ENCODE measurements at regions not wholly inside any gene's neighbourhood (a gene's known extent, or its start where the extent isn't known, plus 50 kb on each side); places are given as distances from the start of the nearest gene placed in this dataset.

DNA sequence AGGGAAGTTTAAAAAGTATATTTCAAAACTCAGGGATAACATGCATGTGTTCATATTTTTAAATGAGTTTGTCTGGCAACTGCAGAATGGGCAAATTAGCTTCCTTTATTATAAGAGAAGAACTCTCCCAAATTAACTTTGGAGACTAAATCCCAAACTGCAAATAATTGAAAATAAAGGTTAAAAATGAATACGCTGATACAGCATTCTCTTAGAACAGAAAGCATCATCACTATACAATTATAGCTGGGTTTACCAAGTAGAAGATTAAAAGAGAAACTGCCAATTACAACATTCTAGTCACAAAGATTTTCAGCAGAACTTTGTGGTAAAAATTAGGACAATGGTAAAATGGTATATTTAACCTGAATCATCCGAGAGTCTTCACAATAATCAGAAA lies 73.3 kb downstream of the OLFM4 start:
- TF ChIP-seq, protein P1, sequence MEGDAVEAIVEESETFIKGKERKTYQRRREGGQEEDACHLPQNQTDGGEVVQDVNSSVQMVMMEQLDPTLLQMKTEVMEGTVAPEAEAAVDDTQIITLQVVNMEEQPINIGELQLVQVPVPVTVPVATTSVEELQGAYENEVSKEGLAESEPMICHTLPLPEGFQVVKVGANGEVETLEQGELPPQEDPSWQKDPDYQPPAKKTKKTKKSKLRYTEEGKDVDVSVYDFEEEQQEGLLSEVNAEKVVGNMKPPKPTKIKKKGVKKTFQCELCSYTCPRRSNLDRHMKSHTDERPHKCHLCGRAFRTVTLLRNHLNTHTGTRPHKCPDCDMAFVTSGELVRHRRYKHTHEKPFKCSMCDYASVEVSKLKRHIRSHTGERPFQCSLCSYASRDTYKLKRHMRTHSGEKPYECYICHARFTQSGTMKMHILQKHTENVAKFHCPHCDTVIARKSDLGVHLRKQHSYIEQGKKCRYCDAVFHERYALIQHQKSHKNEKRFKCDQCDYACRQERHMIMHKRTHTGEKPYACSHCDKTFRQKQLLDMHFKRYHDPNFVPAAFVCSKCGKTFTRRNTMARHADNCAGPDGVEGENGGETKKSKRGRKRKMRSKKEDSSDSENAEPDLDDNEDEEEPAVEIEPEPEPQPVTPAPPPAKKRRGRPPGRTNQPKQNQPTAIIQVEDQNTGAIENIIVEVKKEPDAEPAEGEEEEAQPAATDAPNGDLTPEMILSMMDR (IDR thresholded peaks at IDR 0.05) = no peak
- H3K27me3 ChIP-seq (ENCODE audit: control insufficient read depth, insufficient read depth, low read length) = no peaks in the 10 kb centered on the region
- no peak overlapping the region for H3K9ac ChIP-seq
- no peaks in the 10 kb centered on the region for H3K9me3 ChIP-seq (ENCODE audit: control insufficient read depth, low read length)
- H3K4me1 ChIP-seq = no peaks in the 10 kb centered on the region
- no peak overlapping the region for H2AFZ ChIP-seq
- H3K27ac ChIP-seq = no peak overlapping the region
- no peak overlapping the region for H3K4me3 ChIP-seq (ENCODE audit: low read depth, low read length)
- H3K36me3 ChIP-seq (ENCODE audit: control insufficient read depth, insufficient read depth, low read length) = no peaks in the 10 kb centered on the region
- H3K4me2 ChIP-seq (ENCODE audit: low read length) = no peak overlapping the region
- H3K79me2 ChIP-seq = no peaks in the 10 kb centered on the region

DNA sequence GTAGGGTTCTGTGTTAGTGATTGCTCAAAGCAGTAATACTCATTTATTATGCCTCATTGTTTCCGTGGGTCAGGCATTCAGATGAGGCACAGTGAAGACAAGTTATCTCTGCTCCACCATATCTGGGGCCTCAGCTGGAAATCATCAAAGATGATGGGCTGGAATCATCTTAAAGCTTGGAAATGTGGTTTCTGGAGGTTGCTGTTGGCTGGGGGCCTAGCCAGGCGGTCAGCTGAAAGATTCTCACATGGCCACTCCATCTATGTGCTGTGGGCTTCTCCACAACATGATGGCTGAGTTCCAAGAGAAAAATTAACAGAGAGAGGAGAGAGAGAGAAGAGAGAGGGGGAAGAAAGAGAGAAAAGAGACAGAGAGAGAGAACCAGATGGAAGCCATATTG lies 75.5 kb downstream of the OLFM4 start:
- no peaks in the 10 kb centered on the region for H3K9me3 ChIP-seq (ENCODE audit: control insufficient read depth, low read length)
- H3K27me3 ChIP-seq (ENCODE audit: control insufficient read depth, insufficient read depth, low read length) = no peaks in the 10 kb centered on the region
- H3K4me3 ChIP-seq (ENCODE audit: low read depth, low read length) = no peak overlapping the region
- H3K4me2 ChIP-seq (ENCODE audit: low read length) = no peak overlapping the region
- no peak overlapping the region for H2AFZ ChIP-seq
- no peak overlapping the region for H3K27ac ChIP-seq
- H3K9ac ChIP-seq = no peak overlapping the region
- no peaks in the 10 kb centered on the region for H3K36me3 ChIP-seq (ENCODE audit: control insufficient read depth, insufficient read depth, low read length)
- no peaks in the 10 kb centered on the region for H3K79me2 ChIP-seq
- TF ChIP-seq, protein P1 (IDR thresholded peaks at IDR 0.05) = no peak
- H3K4me1 ChIP-seq = no peaks in the 10 kb centered on the region

DNA sequence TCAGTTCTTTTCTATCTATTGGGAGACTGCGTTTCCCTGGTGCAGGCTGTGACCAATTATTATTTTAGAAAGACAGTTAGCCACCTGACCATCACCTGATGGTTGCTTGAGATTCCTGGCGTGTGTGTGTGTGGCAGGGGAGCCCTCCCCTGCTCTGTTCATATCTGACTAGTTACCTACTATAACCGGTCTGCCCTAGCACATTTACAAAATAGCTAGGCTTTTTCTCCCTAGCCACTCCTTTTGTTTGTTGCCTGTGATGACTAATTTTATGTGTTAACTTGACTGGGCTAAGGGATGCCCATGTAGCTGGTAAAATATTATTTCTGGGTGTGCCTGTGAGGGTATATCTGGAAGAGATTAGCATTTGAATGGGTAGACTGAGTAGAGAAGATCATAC lies 76.9 kb downstream of the OLFM4 start:
- no peaks in the 10 kb centered on the region for H3K9me3 ChIP-seq (ENCODE audit: control insufficient read depth, low read length)
- no peak overlapping the region for H3K4me3 ChIP-seq (ENCODE audit: low read depth, low read length)
- H3K4me2 ChIP-seq (ENCODE audit: low read length) = no peak overlapping the region
- H3K27ac ChIP-seq = no peak overlapping the region
- H2AFZ ChIP-seq = no peak overlapping the region
- no peaks in the 10 kb centered on the region for H3K79me2 ChIP-seq
- TF ChIP-seq, protein P1 (IDR thresholded peaks at IDR 0.05) = no peak
- H3K36me3 ChIP-seq (ENCODE audit: control insufficient read depth, insufficient read depth, low read length) = no peaks in the 10 kb centered on the region
- H3K27me3 ChIP-seq (ENCODE audit: control insufficient read depth, insufficient read depth, low read length) = no peaks in the 10 kb centered on the region
- no peaks in the 10 kb centered on the region for H3K4me1 ChIP-seq
- no peak overlapping the region for H3K9ac ChIP-seq

DNA sequence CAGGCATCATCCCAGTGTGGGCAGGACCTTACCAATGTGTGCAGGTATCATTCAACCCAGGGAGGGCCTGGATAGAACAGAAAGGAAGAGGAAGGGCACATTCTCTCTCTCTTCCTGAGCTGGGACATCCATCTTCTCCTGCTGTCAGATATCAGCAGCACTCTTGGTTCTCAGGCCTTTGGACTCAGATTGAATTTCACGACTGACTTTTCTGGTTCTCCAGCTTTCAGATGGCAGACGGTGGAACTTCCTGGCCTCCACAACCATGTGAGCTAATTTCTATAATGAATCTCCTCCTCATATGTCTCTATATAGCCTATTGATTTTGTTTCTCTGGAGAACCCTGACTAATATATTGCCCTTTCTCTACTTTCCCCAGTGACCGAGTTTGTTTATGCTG lies 77.3 kb downstream of the OLFM4 start:
- Histone ChIP-seq H3K4me3 (ENCODE audit: low read depth, low read length) (no peak overlapping the region), H3K9ac (no peak overlapping the region), H3K9me3 (ENCODE audit: control insufficient read depth, low read length) (no peaks in the 10 kb centered on the region), H3K4me1 (no peaks in the 10 kb centered on the region), H3K27ac (no peak overlapping the region), H3K36me3 (ENCODE audit: control insufficient read depth, insufficient read depth, low read length) (no peaks in the 10 kb centered on the region), H3K27me3 (ENCODE audit: control insufficient read depth, insufficient read depth, low read length) (no peaks in the 10 kb centered on the region), H3K4me2 (ENCODE audit: low read length) (no peak overlapping the region), H3K79me2 (no peaks in the 10 kb centered on the region), H2AFZ (no peak overlapping the region)
- TF ChIP-seq, protein P1 (IDR thresholded peaks at IDR 0.05) = no peak

DNA sequence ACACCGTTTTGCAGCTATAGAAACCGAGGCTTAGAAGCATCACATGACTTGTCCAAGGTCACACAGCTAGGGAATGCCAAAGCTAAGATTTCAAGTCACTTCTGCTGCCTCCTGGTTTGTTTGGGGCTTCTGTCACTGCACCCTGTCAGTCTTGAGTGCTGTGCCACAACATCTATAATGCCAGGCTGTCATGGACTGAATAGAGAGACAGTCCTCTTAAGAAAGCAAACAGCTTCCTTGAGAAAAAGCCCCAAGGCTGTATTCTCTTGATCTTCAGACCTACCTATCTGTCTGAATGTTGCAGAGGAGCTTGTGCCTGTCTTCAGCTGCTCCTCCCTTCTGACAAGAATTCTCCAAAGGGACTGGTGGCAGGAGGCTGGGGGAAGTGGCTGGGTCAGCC lies 81.6 kb downstream of the OLFM4 start:
- Histone ChIP-seq H3K36me3 (ENCODE audit: control insufficient read depth, insufficient read depth, low read length) (no peaks in the 10 kb centered on the region), H3K79me2 (no peaks in the 10 kb centered on the region), H3K27me3 (ENCODE audit: control insufficient read depth, insufficient read depth, low read length) (no peaks in the 10 kb centered on the region), H3K4me3 (ENCODE audit: low read depth, low read length) (no peak overlapping the region), H2AFZ (no peak overlapping the region), H3K4me1 (no peaks in the 10 kb centered on the region), H3K9ac (no peak overlapping the region), H3K27ac (no peak overlapping the region), H3K4me2 (ENCODE audit: low read length) (no peak overlapping the region), H3K9me3 (ENCODE audit: control insufficient read depth, low read length) (no peaks in the 10 kb centered on the region)
- TF ChIP-seq, protein P1 (IDR thresholded peaks at IDR 0.05) = no peak
